ENCODE measurements at regions not wholly inside any gene's neighbourhood (a gene's known extent, or its start where the extent isn't known, plus 50 kb on each side); places are given as distances from the start of the nearest gene placed in this dataset.

- DNase-seq (ENCODE audit: low read depth in 2 of 2): no peak
Measured at GRCh38 chr12:127070515-127071157, 1196.3 kb upstream of the TMEM132C start.

GRCh38 chr12:127074161-127074560, 1192.8 kb upstream of the TMEM132C start:
- DNase-seq (ENCODE audit: low read depth in 2 of 2): no peak

GRCh38 chr12:127075981-127076380, 1191.0 kb upstream of the TMEM132C start:
- no peak for DNase-seq (ENCODE audit: low read depth in 2 of 2)

GRCh38 chr12:127077262-127078045, 1189.5 kb upstream of the TMEM132C start:
- no peak for DNase-seq (ENCODE audit: low read depth in 2 of 2)

- no peak for DNase-seq (ENCODE audit: low read depth in 2 of 2)
Measured at GRCh38 chr12:127078577-127079350, 1188.2 kb upstream of the TMEM132C start.

- DNase-seq (ENCODE audit: low read depth in 2 of 2): no peak
Measured at GRCh38 chr12:127079636-127080035, 1187.3 kb upstream of the TMEM132C start.

GRCh38 chr12:127081058-127081457, 1185.9 kb upstream of the TMEM132C start:
- DNase-seq (ENCODE audit: low read depth in 2 of 2): no peak

GRCh38 chr12:127083008-127083949, 1183.7 kb upstream of the TMEM132C start:
- no peak for DNase-seq (ENCODE audit: low read depth in 2 of 2)

GRCh38 chr12:127101076-127101475, 1165.9 kb upstream of the TMEM132C start:
- DNase-seq (ENCODE audit: low read depth in 2 of 2): no peak

GRCh38 chr12:127106041-127106440, 1160.9 kb upstream of the TMEM132C start:
- no peak for DNase-seq (ENCODE audit: low read depth in 2 of 2)

- DNase-seq (ENCODE audit: low read depth in 2 of 2): no peak
Measured at GRCh38 chr12:127106697-127107096, 1160.3 kb upstream of the TMEM132C start.

GRCh38 chr12:127107744-127108143, 1159.2 kb upstream of the TMEM132C start:
- DNase-seq (ENCODE audit: low read depth in 2 of 2): no peak

- peak in 1 of 2 experiments; percentile 30 for DNase-seq (ENCODE audit: low read depth in 2 of 2)
Measured at GRCh38 chr12:127108360-127109215, 1158.4 kb upstream of the TMEM132C start.

- no peak for DNase-seq (ENCODE audit: low read depth in 2 of 2)
Measured at GRCh38 chr12:127113945-127114344, 1153.0 kb upstream of the TMEM132C start.

GRCh38 chr12:127115468-127116035, 1151.4 kb upstream of the TMEM132C start:
- no peak for DNase-seq (ENCODE audit: low read depth in 2 of 2)

GRCh38 chr12:127118251-127118650, 1148.7 kb upstream of the TMEM132C start:
- no peak for DNase-seq (ENCODE audit: low read depth in 2 of 2)

GRCh38 chr12:127119600-127120140, 1147.3 kb upstream of the TMEM132C start:
- no peak for DNase-seq (ENCODE audit: low read depth in 2 of 2)

GRCh38 chr12:127120851-127121250, 1146.1 kb upstream of the TMEM132C start:
- no peak for DNase-seq (ENCODE audit: low read depth in 2 of 2)

GRCh38 chr12:127121494-127122084, 1145.4 kb upstream of the TMEM132C start:
- DNase-seq (ENCODE audit: low read depth in 2 of 2): no peak
